H1 (cell line): ENCODE measurements at regions not wholly inside any gene's neighbourhood (a gene's known extent, or its start where the extent isn't known, plus 50 kb on each side); places are given as distances from the start of the nearest gene placed in this dataset.

Experiments used
- ASH2L ChIP-seq: fragments of 200-600, 300-600 bp; sonication (generic); IDR thresholded peaks from one replicate; pipeline ENCODE4 v1.7.1; 2017; ENCODE audit warnings: low read length
- CTBP2 ChIP-seq: IDR thresholded peaks from 2 replicates; pipeline ENCODE4 v1.7.0; 2011; ENCODE audit warnings: borderline replicate concordance, mild to moderate bottlenecking, moderate library complexity, mixed read lengths, low read length; ENCODE audit not compliant: insufficient read depth, insufficient read length
- KDM1A ChIP-seq: fragments of 200-600, 300-600 bp; sonication (generic); IDR thresholded peaks from 2 replicates; pipeline ENCODE4 v1.7.1; 2016; ENCODE audit warnings: mild to moderate bottlenecking, low read length, borderline replicate concordance
- NANOG ChIP-seq: IDR thresholded peaks from 2 replicates; pipeline ENCODE4 v1.6.1; 2011; ENCODE audit warnings: low read length, low read depth, mild to moderate bottlenecking, inconsistent platforms; ENCODE audit not compliant: insufficient read depth, poor library complexity, severe bottlenecking
- NRF1 ChIP-seq: IDR thresholded peaks from 2 replicates; pipeline ENCODE4 v1.6.1; 2011; ENCODE audit warnings: mild to moderate bottlenecking, low read depth, low read length, improper control_type of control experiment
- POLR2AphosphoS5 ChIP-seq: IDR thresholded peaks from 2 replicates; pipeline ENCODE4 v1.6.1; 2011; ENCODE audit warnings: low read depth, low read length
- ZNF274 ChIP-seq: IDR thresholded peaks from 2 replicates; pipeline ENCODE4 v1.7.0; 2012; ENCODE audit warnings: low read length, borderline replicate concordance; ENCODE audit errors: extremely low read depth
- TF ChIP-seq, protein P1 (sequence below): fragments of 300-600 bp; sonication (generic); IDR thresholded peaks from 2 replicates; pipeline ENCODE4 v1.7.1; 2012; ENCODE audit warnings: low read length, moderate library complexity, mild to moderate bottlenecking, inconsistent platforms; ENCODE audit not compliant: insufficient replicate concordance
- TF ChIP-seq, protein P2 (sequence below): IDR thresholded peaks from 2 replicates; pipeline ENCODE4 v1.6.1; 2011; ENCODE audit warnings: low read length, improper control_type of control experiment

DNA sequence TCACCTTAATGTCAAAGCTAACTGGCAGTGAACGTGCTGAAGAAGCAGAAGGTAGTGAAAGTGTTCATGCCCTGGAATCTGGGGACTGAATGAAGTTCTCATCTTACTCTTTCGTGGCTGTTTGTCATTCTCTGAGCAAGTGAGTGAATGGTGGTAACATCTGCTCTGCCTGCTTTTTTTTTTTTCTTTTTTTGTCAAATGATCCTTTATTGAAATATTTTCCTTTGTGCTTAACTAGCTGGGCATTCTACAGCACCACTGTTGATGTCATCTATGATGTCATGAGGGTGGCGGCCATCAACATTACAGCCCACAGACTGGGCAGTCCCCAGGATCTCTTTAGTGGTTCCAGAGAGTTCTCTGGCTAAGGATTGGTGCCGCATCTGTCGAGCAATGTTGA is 65.2 kb downstream of the RIN2 start (continued):
- TF ChIP-seq, protein P1, sequence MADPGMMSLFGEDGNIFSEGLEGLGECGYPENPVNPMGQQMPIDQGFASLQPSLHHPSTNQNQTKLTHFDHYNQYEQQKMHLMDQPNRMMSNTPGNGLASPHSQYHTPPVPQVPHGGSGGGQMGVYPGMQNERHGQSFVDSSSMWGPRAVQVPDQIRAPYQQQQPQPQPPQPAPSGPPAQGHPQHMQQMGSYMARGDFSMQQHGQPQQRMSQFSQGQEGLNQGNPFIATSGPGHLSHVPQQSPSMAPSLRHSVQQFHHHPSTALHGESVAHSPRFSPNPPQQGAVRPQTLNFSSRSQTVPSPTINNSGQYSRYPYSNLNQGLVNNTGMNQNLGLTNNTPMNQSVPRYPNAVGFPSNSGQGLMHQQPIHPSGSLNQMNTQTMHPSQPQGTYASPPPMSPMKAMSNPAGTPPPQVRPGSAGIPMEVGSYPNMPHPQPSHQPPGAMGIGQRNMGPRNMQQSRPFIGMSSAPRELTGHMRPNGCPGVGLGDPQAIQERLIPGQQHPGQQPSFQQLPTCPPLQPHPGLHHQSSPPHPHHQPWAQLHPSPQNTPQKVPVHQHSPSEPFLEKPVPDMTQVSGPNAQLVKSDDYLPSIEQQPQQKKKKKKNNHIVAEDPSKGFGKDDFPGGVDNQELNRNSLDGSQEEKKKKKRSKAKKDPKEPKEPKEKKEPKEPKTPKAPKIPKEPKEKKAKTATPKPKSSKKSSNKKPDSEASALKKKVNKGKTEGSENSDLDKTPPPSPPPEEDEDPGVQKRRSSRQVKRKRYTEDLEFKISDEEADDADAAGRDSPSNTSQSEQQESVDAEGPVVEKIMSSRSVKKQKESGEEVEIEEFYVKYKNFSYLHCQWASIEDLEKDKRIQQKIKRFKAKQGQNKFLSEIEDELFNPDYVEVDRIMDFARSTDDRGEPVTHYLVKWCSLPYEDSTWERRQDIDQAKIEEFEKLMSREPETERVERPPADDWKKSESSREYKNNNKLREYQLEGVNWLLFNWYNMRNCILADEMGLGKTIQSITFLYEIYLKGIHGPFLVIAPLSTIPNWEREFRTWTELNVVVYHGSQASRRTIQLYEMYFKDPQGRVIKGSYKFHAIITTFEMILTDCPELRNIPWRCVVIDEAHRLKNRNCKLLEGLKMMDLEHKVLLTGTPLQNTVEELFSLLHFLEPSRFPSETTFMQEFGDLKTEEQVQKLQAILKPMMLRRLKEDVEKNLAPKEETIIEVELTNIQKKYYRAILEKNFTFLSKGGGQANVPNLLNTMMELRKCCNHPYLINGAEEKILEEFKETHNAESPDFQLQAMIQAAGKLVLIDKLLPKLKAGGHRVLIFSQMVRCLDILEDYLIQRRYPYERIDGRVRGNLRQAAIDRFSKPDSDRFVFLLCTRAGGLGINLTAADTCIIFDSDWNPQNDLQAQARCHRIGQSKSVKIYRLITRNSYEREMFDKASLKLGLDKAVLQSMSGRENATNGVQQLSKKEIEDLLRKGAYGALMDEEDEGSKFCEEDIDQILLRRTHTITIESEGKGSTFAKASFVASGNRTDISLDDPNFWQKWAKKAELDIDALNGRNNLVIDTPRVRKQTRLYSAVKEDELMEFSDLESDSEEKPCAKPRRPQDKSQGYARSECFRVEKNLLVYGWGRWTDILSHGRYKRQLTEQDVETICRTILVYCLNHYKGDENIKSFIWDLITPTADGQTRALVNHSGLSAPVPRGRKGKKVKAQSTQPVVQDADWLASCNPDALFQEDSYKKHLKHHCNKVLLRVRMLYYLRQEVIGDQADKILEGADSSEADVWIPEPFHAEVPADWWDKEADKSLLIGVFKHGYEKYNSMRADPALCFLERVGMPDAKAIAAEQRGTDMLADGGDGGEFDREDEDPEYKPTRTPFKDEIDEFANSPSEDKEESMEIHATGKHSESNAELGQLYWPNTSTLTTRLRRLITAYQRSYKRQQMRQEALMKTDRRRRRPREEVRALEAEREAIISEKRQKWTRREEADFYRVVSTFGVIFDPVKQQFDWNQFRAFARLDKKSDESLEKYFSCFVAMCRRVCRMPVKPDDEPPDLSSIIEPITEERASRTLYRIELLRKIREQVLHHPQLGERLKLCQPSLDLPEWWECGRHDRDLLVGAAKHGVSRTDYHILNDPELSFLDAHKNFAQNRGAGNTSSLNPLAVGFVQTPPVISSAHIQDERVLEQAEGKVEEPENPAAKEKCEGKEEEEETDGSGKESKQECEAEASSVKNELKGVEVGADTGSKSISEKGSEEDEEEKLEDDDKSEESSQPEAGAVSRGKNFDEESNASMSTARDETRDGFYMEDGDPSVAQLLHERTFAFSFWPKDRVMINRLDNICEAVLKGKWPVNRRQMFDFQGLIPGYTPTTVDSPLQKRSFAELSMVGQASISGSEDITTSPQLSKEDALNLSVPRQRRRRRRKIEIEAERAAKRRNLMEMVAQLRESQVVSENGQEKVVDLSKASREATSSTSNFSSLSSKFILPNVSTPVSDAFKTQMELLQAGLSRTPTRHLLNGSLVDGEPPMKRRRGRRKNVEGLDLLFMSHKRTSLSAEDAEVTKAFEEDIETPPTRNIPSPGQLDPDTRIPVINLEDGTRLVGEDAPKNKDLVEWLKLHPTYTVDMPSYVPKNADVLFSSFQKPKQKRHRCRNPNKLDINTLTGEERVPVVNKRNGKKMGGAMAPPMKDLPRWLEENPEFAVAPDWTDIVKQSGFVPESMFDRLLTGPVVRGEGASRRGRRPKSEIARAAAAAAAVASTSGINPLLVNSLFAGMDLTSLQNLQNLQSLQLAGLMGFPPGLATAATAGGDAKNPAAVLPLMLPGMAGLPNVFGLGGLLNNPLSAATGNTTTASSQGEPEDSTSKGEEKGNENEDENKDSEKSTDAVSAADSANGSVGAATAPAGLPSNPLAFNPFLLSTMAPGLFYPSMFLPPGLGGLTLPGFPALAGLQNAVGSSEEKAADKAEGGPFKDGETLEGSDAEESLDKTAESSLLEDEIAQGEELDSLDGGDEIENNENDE, result no peak
- TF ChIP-seq NANOG, result no peak
- TF ChIP-seq ZNF274, result no peak
- no peak for TF ChIP-seq NRF1
- TF ChIP-seq, protein P2, sequence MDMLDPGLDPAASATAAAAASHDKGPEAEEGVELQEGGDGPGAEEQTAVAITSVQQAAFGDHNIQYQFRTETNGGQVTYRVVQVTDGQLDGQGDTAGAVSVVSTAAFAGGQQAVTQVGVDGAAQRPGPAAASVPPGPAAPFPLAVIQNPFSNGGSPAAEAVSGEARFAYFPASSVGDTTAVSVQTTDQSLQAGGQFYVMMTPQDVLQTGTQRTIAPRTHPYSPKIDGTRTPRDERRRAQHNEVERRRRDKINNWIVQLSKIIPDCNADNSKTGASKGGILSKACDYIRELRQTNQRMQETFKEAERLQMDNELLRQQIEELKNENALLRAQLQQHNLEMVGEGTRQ, result no peak
- no peak for TF ChIP-seq POLR2AphosphoS5
- TF ChIP-seq KDM1A, result no peak
- TF ChIP-seq CTBP2, result no peak
- no peak for TF ChIP-seq ASH2L
